ENCODE measurements at regions not wholly inside any gene's neighbourhood (a gene's known extent, or its start where the extent isn't known, plus 50 kb on each side); places are given as distances from the start of the nearest gene placed in this dataset.

- no peak overlapping the region for H3K4me3 ChIP-seq (ENCODE audit: low read depth, low read length)
- no peak for TF ChIP-seq CTCF (IDR thresholded peaks at IDR 0.05; ENCODE audit: low read depth, low read length, missing control alignments)
- DNase-seq (ENCODE audit: low read depth) = no peak
Observed at GRCh38 chr11:27933992-27934829, 173.7 kb downstream of the KIF18A start.

GRCh38 chr11:27931770-27932169 lies 176.2 kb downstream of the KIF18A start:
- H3K4me3 ChIP-seq (ENCODE audit: low read depth, low read length) = no peak overlapping the region
- TF ChIP-seq CTCF (IDR thresholded peaks at IDR 0.05; ENCODE audit: low read depth, low read length, missing control alignments) = no peak
- DNase-seq (ENCODE audit: low read depth) = no peak

GRCh38 chr11:27930946-27931345 lies 177.0 kb downstream of the KIF18A start:
- H3K4me3 ChIP-seq (ENCODE audit: low read depth, low read length) = no peak overlapping the region
- TF ChIP-seq CTCF (IDR thresholded peaks at IDR 0.05; ENCODE audit: low read depth, low read length, missing control alignments) = no peak

GRCh38 chr11:27928809-27929208 lies 179.1 kb downstream of the KIF18A start:
- TF ChIP-seq CTCF (IDR thresholded peaks at IDR 0.05; ENCODE audit: low read depth, low read length, missing control alignments) = no peak
- no peak overlapping the region for H3K4me3 ChIP-seq (ENCODE audit: low read depth, low read length)
- DNase-seq (ENCODE audit: low read depth) = no peak

More at GRCh38 chr11:27930946-27931345, 177.0 kb downstream of the KIF18A start:
- no peak for DNase-seq (ENCODE audit: low read depth)

GRCh38 chr11:27926981-27927481 lies 180.9 kb downstream of the KIF18A start:
- TF ChIP-seq CTCF (IDR thresholded peaks at IDR 0.05; ENCODE audit: low read depth, low read length, missing control alignments) = no peak
- H3K4me3 ChIP-seq (ENCODE audit: low read depth, low read length) = no peak overlapping the region
- no peak for DNase-seq (ENCODE audit: low read depth)

GRCh38 chr11:27926486-27926885 lies 181.5 kb downstream of the KIF18A start:
- no peak overlapping the region for H3K4me3 ChIP-seq (ENCODE audit: low read depth, low read length)
- no peak for TF ChIP-seq CTCF (IDR thresholded peaks at IDR 0.05; ENCODE audit: low read depth, low read length, missing control alignments)
- no peak for DNase-seq (ENCODE audit: low read depth)

- TF ChIP-seq CTCF (IDR thresholded peaks at IDR 0.05; ENCODE audit: low read depth, low read length, missing control alignments) = no peak
- no peak for DNase-seq (ENCODE audit: low read depth)
- no peak overlapping the region for H3K4me3 ChIP-seq (ENCODE audit: low read depth, low read length)
Observed at GRCh38 chr11:27921472-27921871, 186.5 kb downstream of the KIF18A start.
